H1 (cell line): ENCODE measurements at regions not wholly inside any gene's neighbourhood (a gene's known extent, or its start where the extent isn't known, plus 50 kb on each side); places are given as distances from the start of the nearest gene placed in this dataset.

Experiments used
- CTCF ChIA-PET: fragments of 300-600 bp; sonication (Branson Sonifier 250); formaldehyde crosslinking; loops from one replicate; lab custom pipeline; 2021; ENCODE audit not compliant: partially characterized antibody; lab: Charles Lee
- POLR2A ChIA-PET: fragments of 300-600 bp; sonication (Branson Sonifier 250); formaldehyde crosslinking; loops from one replicate; lab custom pipeline; 2021; ENCODE audit warnings: inconsistent platforms; ENCODE audit not compliant: partially characterized antibody; lab: Charles Lee
- DNase-seq, 2 experiments: peaks; one replicate each; pipeline versions ENCODE4 v3.0.0 to v3.0.0-alpha.2; 2010 to 2022; ENCODE audit warnings: low spot score in 2 of 2, low read depth in 1 of 2, mixed read lengths in 1 of 2
- FAIRE-seq: peaks from 2 replicates; lab custom pipeline; 2011; peaks lifted over from hg19 to GRCh38; lab: Jason Lieb, UNC
- H2AFZ ChIP-seq: 2 replicates; pipeline ENCODE4 v1.8.1; 2012; ENCODE audit warnings: low read length, inconsistent platforms
- H2AK5ac ChIP-seq: 2 replicates; pipeline ENCODE4 v1.6.1; 2013; ENCODE audit warnings: low read depth, low read length
- H2BK120ac ChIP-seq: replicated peaks from 2 replicates; pipeline ENCODE3; 2013; ENCODE audit warnings: low read depth, low read length, inconsistent platforms
- H2BK12ac ChIP-seq: 2 replicates; pipeline ENCODE4 v1.6.1; 2013; ENCODE audit warnings: low read depth, low read length
- H2BK15ac ChIP-seq: 2 replicates; pipeline ENCODE4 v1.6.1; 2013; ENCODE audit warnings: low read length
- H2BK20ac ChIP-seq: 2 replicates; pipeline ENCODE4 v1.6.1; 2013; ENCODE audit warnings: low read length
- H2BK5ac ChIP-seq: 2 replicates; pipeline ENCODE4 v1.6.1; 2013; ENCODE audit warnings: low read depth, low read length
- H3K14ac ChIP-seq: 2 replicates; pipeline ENCODE4 v1.6.1; 2013; ENCODE audit warnings: inconsistent platforms; ENCODE audit not compliant: insufficient read length
- H3K18ac ChIP-seq: 2 replicates; pipeline ENCODE4 v1.6.1; 2013; ENCODE audit warnings: low read length; ENCODE audit errors: extremely low read depth
- H3K23ac ChIP-seq: 2 replicates; pipeline ENCODE4 v1.6.1; 2013; ENCODE audit warnings: inconsistent platforms; ENCODE audit not compliant: insufficient read length
- H3K23me2 ChIP-seq: 2 replicates; pipeline ENCODE4 v1.6.1; 2013; ENCODE audit warnings: low read depth, low read length
- H3K27ac ChIP-seq: 2 replicates; pipeline ENCODE4 v1.6.1; 2011; ENCODE audit warnings: low read depth, low read length, inconsistent platforms
- H3K27me3 ChIP-seq, 4 experiments: replicated peaks in 1 of 4; 1 replicate in 1 of 4; 2 replicates in 3 of 4; pipeline versions ENCODE4 v1.6.1 to v1.8.1; 2011 to 2013; ENCODE audit warnings: low read length in 3 of 4, mild to moderate bottlenecking in 3 of 4, inconsistent platforms in 2 of 4, mixed read lengths in 2 of 4, moderate library complexity in 1 of 4; ENCODE audit not compliant: control insufficient read depth in 3 of 4, insufficient read depth in 3 of 4; ENCODE audit errors: extremely low read depth in 1 of 4
- H3K36me3 ChIP-seq, 4 experiments: 2 replicates each; pipeline versions ENCODE4 v1.6.1 to v1.8.1; 2011 to 2013; ENCODE audit warnings: mild to moderate bottlenecking in 4 of 4, low read length in 3 of 4, moderate library complexity in 2 of 4, control low read depth in 1 of 4, inconsistent platforms in 1 of 4; ENCODE audit not compliant: insufficient read depth in 4 of 4, control insufficient read depth in 2 of 4
- H3K4ac ChIP-seq: replicated peaks from 2 replicates; pipeline ENCODE3; 2013; ENCODE audit warnings: low read length, low read depth, mixed read lengths, inconsistent platforms; ENCODE audit not compliant: insufficient read length
- H3K4me1 ChIP-seq, 4 experiments: replicated peaks in 1 of 4; 1 replicate in 1 of 4; 2 replicates in 3 of 4; pipeline versions ENCODE4 v1.6.1 to v1.8.1; 2011 to 2013; ENCODE audit warnings: low read length in 3 of 4, inconsistent platforms in 2 of 4, mixed read lengths in 1 of 4; ENCODE audit not compliant: insufficient read depth in 4 of 4, control insufficient read depth in 3 of 4
- H3K4me2 ChIP-seq, 2 experiments: 2 replicates each; pipeline versions ENCODE4 v1.6.1 to v1.8.1; 2011 to 2013; ENCODE audit warnings: low read depth in 2 of 2, low read length in 2 of 2, control low read depth in 1 of 2, inconsistent platforms in 1 of 2, mild to moderate bottlenecking in 1 of 2; ENCODE audit not compliant: insufficient read depth in 1 of 2
- H3K4me3 ChIP-seq, 4 experiments: fragments of 200-600, 300-600 bp in 1 of 4; sonication (generic), shearing (Covaris generic), sonication (Bioruptor Twin) in 1 of 4; 2 replicates each; pipeline versions ENCODE4 v1.5.1 to v1.8.1; 2011 to 2016; ENCODE audit warnings: low read length in 4 of 4, low read depth in 3 of 4, control low read depth in 2 of 4, inconsistent platforms in 2 of 4, mild to moderate bottlenecking in 2 of 4, mixed read lengths in 1 of 4, moderate library complexity in 1 of 4; ENCODE audit not compliant: insufficient read depth in 2 of 4; ENCODE audit errors: extremely low read depth in 1 of 4
- H3K56ac ChIP-seq: replicated peaks from 2 replicates; pipeline ENCODE3; 2013; ENCODE audit warnings: low read depth, mild to moderate bottlenecking, mixed read lengths, low read length, inconsistent platforms; ENCODE audit not compliant: insufficient read length
- H3K79me1 ChIP-seq: 2 replicates; pipeline ENCODE4 v1.6.1; 2013; ENCODE audit warnings: low read depth, low read length, control low read depth
- H3K79me2 ChIP-seq, 2 experiments: 2 replicates each; pipeline versions ENCODE4 v1.6.1 to v1.8.1; 2012 to 2013; ENCODE audit warnings: low read length in 2 of 2, mild to moderate bottlenecking in 2 of 2, inconsistent platforms in 1 of 2; ENCODE audit not compliant: insufficient read depth in 2 of 2, control insufficient read depth in 1 of 2
- H3K9ac ChIP-seq, 4 experiments: replicated peaks in 1 of 4; 1 replicate in 1 of 4; 2 replicates in 3 of 4; pipeline versions ENCODE4 v1.6.1 to v1.8.1; 2011 to 2013; ENCODE audit warnings: low read depth in 3 of 4, low read length in 3 of 4, control low read depth in 2 of 4, mild to moderate bottlenecking in 2 of 4, moderate library complexity in 2 of 4, inconsistent platforms in 1 of 4; ENCODE audit errors: extremely low read depth in 1 of 4
- H3K9me3 ChIP-seq, 2 experiments: 2 replicates each; pipeline versions ENCODE4 v1.6.1 to v1.8.1; 2012 to 2013; ENCODE audit warnings: mild to moderate bottlenecking in 2 of 2, moderate library complexity in 2 of 2, control low read depth in 1 of 2, inconsistent platforms in 1 of 2, low read depth in 1 of 2, low read length in 1 of 2, mixed read lengths in 1 of 2; ENCODE audit not compliant: insufficient read depth in 2 of 2
- H4K20me1 ChIP-seq, 2 experiments: replicated peaks in 1 of 2; 2 replicates each; pipeline versions ENCODE3 to v1.8.1; 2011 to 2013; ENCODE audit warnings: inconsistent platforms in 2 of 2, low read length in 2 of 2, mild to moderate bottlenecking in 1 of 2; ENCODE audit not compliant: insufficient read depth in 2 of 2, control insufficient read depth in 1 of 2
- H4K5ac ChIP-seq: 2 replicates; pipeline ENCODE4 v1.6.1; 2013; ENCODE audit warnings: low read length, low read depth, mixed read lengths, inconsistent platforms; ENCODE audit not compliant: insufficient read length
- H4K8ac ChIP-seq: 2 replicates; pipeline ENCODE4 v1.8.0; 2013; ENCODE audit warnings: mild to moderate bottlenecking, moderate library complexity, low read length, inconsistent platforms; ENCODE audit not compliant: insufficient read depth; ENCODE audit errors: extremely low read depth
- H4K91ac ChIP-seq: replicated peaks from 2 replicates; pipeline ENCODE3; 2013; ENCODE audit warnings: low read length, mixed read lengths, inconsistent platforms; ENCODE audit not compliant: insufficient read length
- NRF1 ChIP-seq: IDR thresholded peaks from 2 replicates; pipeline ENCODE4 v1.6.1; 2011; ENCODE audit warnings: mild to moderate bottlenecking, low read depth, low read length, improper control_type of control experiment
- WGBS, 2 experiments: shearing (Covaris generic) in 1 of 2; methylation state at CpG; one replicate each; pipeline versions ENCODE4 v1.1.6 to v1.1.7; 2013 to 2015; ENCODE audit warnings: low lambda C conversion rate in 2 of 2, mixed read lengths in 2 of 2, inconsistent platforms in 1 of 2, low coverage in 1 of 2, missing lambda C conversion rate in 1 of 2; ENCODE audit not compliant: insufficient replicate concordance in 2 of 2, insufficient coverage in 1 of 2, insufficient read length in 1 of 2; ENCODE audit errors: extremely low coverage in 1 of 2, missing lambda C conversion rate in 1 of 2; 5-methylcytosine and 5-hydroxymethylcytosine counted together

DNA sequence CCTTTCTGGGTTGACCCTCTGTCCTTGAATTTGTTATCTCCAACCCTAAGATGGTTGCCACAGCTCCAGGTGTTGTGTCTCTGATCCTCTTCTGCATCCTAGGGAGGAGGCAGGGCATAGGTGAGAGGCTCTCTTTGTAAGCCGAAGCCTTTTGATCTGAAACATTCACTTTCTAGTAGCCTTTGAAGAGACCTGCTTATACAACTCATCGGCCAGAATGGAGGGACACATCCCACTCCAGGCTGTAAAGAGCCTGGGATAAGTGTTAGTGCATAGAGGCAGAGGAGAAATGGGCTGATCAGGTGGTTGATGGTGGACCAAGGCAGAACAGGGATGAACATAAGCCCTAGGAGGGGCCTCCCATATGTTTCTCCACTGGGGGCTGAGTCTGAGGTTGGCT is 137.1 kb upstream of the KCNG1 start:
- CTCF ChIA-PET = interaction anchor here (1.0 to 1.4 kb wide), 3 partner anchors 88 to 178 kb away, joined by 3 read pairs; no protein-coding TSS in a partner anchor

More for the DNA sequence above, 137.1 kb upstream of the KCNG1 start:
- no peak overlapping the region for H3K14ac ChIP-seq
- H2BK15ac ChIP-seq = no peak overlapping the region
- H4K8ac ChIP-seq = no peak overlapping the region
- H3K36me3 ChIP-seq = no peaks in the 10 kb centered on the region
- no peak overlapping the region for H3K18ac ChIP-seq
- no peak overlapping the region for H2AK5ac ChIP-seq
- no peak overlapping the region for H3K56ac ChIP-seq
- FAIRE-seq (no peak), DNase-seq (peak in 1 of 2 experiments; percentile 6)
- H3K79me2 ChIP-seq = no peaks in the 10 kb centered on the region
- no peak overlapping the region for H4K91ac ChIP-seq
- H2BK120ac ChIP-seq = no peak overlapping the region
- no peaks in the 10 kb centered on the region for H4K20me1 ChIP-seq
- no peak overlapping the region for H2BK12ac ChIP-seq
- POLR2A ChIA-PET = no interaction called here
- H3K9ac ChIP-seq = no peak overlapping the region
- H3K23ac ChIP-seq = no peak overlapping the region
- H4K5ac ChIP-seq = no peak overlapping the region
- no peaks in the 10 kb centered on the region for H3K4me1 ChIP-seq
- no peaks in the 10 kb centered on the region for H3K27me3 ChIP-seq
- H2AFZ ChIP-seq = no peak overlapping the region
- no peaks in the 10 kb centered on the region for H3K9me3 ChIP-seq
- H3K4ac ChIP-seq = no peak overlapping the region
- H3K4me2 ChIP-seq = no peak overlapping the region
- H3K4me3 ChIP-seq = no peak overlapping the region
- no peak overlapping the region for H2BK5ac ChIP-seq
- no peak for TF ChIP-seq NRF1
- no peaks in the 10 kb centered on the region for H3K79me1 ChIP-seq
- no peaks in the 10 kb centered on the region for H3K23me2 ChIP-seq
- WGBS, 2 experiments = 93% methylated on average over 2 of the region's 2 CpGs; no CpG with 5 or more reads in 1 of the 2 experiments
- no peak overlapping the region for H2BK20ac ChIP-seq
- H3K27ac ChIP-seq = no peak overlapping the region
